ENCODE measurements at regions not wholly inside any gene's neighbourhood (a gene's known extent, or its start where the extent isn't known, plus 50 kb on each side); places are given as distances from the start of the nearest gene placed in this dataset.
"Not testable (repeated sequence)": the region's sequence is repeated elsewhere in the genome, so short reads cannot be mapped to it uniquely, and the experiment has no call there.

GRCh38 chr1:66468722-66469121, 65.2 kb upstream of the SGIP1 start:
- DNase-seq (no peak), ATAC-seq (no peak)
- no peaks in the 10 kb centered on the region for H3K9me3 ChIP-seq (ENCODE audit: control insufficient read depth, low read length, poor library complexity, severe bottlenecking)
- H3K27me3 Mint-ChIP-seq: peaks cover 58% of the 10 kb centered on the region
- H3K36me3 Mint-ChIP-seq (ENCODE audit: low read depth): peaks cover 2% of the 10 kb centered on the region
- peaks cover 2% of the 10 kb centered on the region for H3K4me1 Mint-ChIP-seq
- H3K27ac Mint-ChIP-seq: no peak overlapping the region
- H3K4me3 Mint-ChIP-seq: no peak overlapping the region

GRCh38 chr1:66475940-66476339, 58.0 kb upstream of the SGIP1 start:
- ATAC-seq: no peak
- H3K27me3 Mint-ChIP-seq: peaks cover 67% of the 10 kb centered on the region
- H3K27ac Mint-ChIP-seq: no peak overlapping the region
- H3K4me3 Mint-ChIP-seq: no peak overlapping the region
- no peaks in the 10 kb centered on the region for H3K9me3 ChIP-seq (ENCODE audit: control insufficient read depth, low read length, poor library complexity, severe bottlenecking)
- no peaks in the 10 kb centered on the region for H3K4me1 Mint-ChIP-seq
- no peak for DNase-seq
- H3K36me3 Mint-ChIP-seq (ENCODE audit: low read depth): peaks cover 2% of the 10 kb centered on the region

GRCh38 chr1:66476774-66477173, 57.2 kb upstream of the SGIP1 start:
- H3K4me1 Mint-ChIP-seq: no peaks in the 10 kb centered on the region
- H3K36me3 Mint-ChIP-seq (ENCODE audit: low read depth): peaks cover 2% of the 10 kb centered on the region
- peaks cover 58% of the 10 kb centered on the region for H3K27me3 Mint-ChIP-seq
- DNase-seq: no peak
- H3K4me3 Mint-ChIP-seq: no peak overlapping the region
- H3K27ac Mint-ChIP-seq: no peak overlapping the region
- H3K9me3 ChIP-seq (ENCODE audit: control insufficient read depth, low read length, poor library complexity, severe bottlenecking): no peaks in the 10 kb centered on the region
- ATAC-seq: no peak

- no peaks in the 10 kb centered on the region for H3K4me1 Mint-ChIP-seq
- H3K27me3 Mint-ChIP-seq: peaks cover 48% of the 10 kb centered on the region
- no peak overlapping the region for H3K27ac Mint-ChIP-seq
- DNase-seq (no peak), ATAC-seq (no peak)
- H3K36me3 Mint-ChIP-seq (ENCODE audit: low read depth): peaks cover 2% of the 10 kb centered on the region
- no peaks in the 10 kb centered on the region for H3K9me3 ChIP-seq (ENCODE audit: control insufficient read depth, low read length, poor library complexity, severe bottlenecking)
- H3K4me3 Mint-ChIP-seq: no peak overlapping the region
Observed at GRCh38 chr1:66478116-66478515, 55.8 kb upstream of the SGIP1 start.

- H3K4me1 Mint-ChIP-seq: no peaks in the 10 kb centered on the region
- no peak for ATAC-seq
- no peak overlapping the region for H3K27ac Mint-ChIP-seq
- H3K27me3 Mint-ChIP-seq: peaks cover 29% of the 10 kb centered on the region
- DNase-seq: no peak
- H3K9me3 ChIP-seq (ENCODE audit: control insufficient read depth, low read length, poor library complexity, severe bottlenecking): no peaks in the 10 kb centered on the region
- peaks cover 2% of the 10 kb centered on the region for H3K36me3 Mint-ChIP-seq (ENCODE audit: low read depth)
- H3K4me3 Mint-ChIP-seq: no peak overlapping the region
Observed at GRCh38 chr1:66480162-66480561, 53.8 kb upstream of the SGIP1 start.

- H3K4me3 Mint-ChIP-seq; H3K27ac Mint-ChIP-seq; H3K9me3 ChIP-seq (ENCODE audit: control insufficient read depth, low read length, poor library complexity, severe bottlenecking); DNase-seq; H3K4me1 Mint-ChIP-seq; H3K36me3 Mint-ChIP-seq (ENCODE audit: low read depth); ATAC-seq: not testable (repeated sequence)
- H3K27me3 Mint-ChIP-seq: peaks cover 24% of the 10 kb centered on the region
Observed at GRCh38 chr1:66481215-66481614, 52.7 kb upstream of the SGIP1 start.
